ENCODE measurements at regions not wholly inside any gene's neighbourhood (a gene's known extent, or its start where the extent isn't known, plus 50 kb on each side); places are given as distances from the start of the nearest gene placed in this dataset.

DNA sequence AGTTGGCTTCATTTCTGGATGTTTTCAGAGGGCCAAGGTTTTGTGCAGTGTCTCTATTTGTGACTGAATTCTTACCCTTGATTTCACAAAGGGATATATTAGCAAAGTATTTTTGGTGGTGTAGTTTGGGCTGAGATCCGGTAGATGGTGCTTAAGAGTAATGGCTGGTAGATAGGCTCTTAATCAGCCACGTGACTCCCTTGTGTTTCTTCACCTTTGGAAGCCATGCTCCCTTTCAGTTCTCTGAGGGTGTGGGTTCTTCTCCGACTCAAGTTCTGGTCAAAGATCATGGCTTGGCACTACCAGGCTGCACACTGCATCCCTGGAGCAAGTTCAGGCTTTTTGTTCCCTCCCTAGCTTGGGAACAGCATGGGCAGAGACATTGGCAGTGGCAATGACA, 887.3 kb downstream of the CDH8 start:
- TF ChIP-seq, protein P1, sequence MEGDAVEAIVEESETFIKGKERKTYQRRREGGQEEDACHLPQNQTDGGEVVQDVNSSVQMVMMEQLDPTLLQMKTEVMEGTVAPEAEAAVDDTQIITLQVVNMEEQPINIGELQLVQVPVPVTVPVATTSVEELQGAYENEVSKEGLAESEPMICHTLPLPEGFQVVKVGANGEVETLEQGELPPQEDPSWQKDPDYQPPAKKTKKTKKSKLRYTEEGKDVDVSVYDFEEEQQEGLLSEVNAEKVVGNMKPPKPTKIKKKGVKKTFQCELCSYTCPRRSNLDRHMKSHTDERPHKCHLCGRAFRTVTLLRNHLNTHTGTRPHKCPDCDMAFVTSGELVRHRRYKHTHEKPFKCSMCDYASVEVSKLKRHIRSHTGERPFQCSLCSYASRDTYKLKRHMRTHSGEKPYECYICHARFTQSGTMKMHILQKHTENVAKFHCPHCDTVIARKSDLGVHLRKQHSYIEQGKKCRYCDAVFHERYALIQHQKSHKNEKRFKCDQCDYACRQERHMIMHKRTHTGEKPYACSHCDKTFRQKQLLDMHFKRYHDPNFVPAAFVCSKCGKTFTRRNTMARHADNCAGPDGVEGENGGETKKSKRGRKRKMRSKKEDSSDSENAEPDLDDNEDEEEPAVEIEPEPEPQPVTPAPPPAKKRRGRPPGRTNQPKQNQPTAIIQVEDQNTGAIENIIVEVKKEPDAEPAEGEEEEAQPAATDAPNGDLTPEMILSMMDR (conservative IDR thresholded peaks at IDR 0.05), result peak; percentile 45; the same call in 1 of the 2 replicates
- no peak for TF ChIP-seq EZH2 (IDR thresholded peaks at IDR 0.05; ENCODE audit: low read depth)

Measured in PC-9 (cell line).